Breast epithelium (tissue), 3 donors: ENCODE measurements at regions not wholly inside any gene's neighbourhood (a gene's known extent, or its start where the extent isn't known, plus 50 kb on each side); places are given as distances from the start of the nearest gene placed in this dataset.

Experiments
- POLR2A ChIP-seq: fragments of 450-650 bp; IDR thresholded peaks from one replicate; pipeline ENCODE4 v1.6.1; 2016; ENCODE audit warnings: antibody characterized with exemption, mild to moderate bottlenecking, moderate library complexity
- POLR2AphosphoS5 ChIP-seq, 3 donors: sonication (generic); formaldehyde crosslinking; IDR thresholded peaks; one replicate each; pipeline ENCODE4 v1.6.1; 2017; ENCODE audit warnings: antibody characterized with exemption in 3 of 3

DNA sequence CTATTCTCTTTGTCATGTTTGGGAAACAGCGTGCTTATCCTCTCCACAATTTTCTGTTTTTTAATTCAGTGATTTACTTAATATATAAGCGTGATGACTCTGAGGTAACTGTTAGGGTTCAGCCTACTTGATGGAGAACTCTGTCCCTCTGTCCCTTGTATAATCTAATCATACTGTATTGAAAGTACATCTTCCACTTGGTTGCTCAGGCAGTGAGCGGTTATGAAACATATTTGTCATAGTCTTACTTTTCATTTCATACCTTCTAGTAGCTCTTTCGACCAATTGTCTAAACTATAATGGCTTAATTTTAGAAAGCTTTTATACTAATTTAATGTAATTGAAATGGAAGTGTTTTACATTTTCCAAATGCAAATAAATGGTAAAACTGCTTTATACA is 469.0 kb downstream of the TLL1 start:
- TF ChIP-seq POLR2AphosphoS5 (IDR thresholded peaks at IDR 0.05) (no peak), POLR2A (no peak)
